T-helper 1 cell treated with Interleukin-12 subunit alpha and Interleukin-12 subunit beta and Interleukin-4 antibody, amounts not matched to agents 30 ng/mL and 1 ng/mL, for 36 hours (primary cell): ENCODE measurements at regions not wholly inside any gene's neighbourhood (a gene's known extent, or its start where the extent isn't known, plus 50 kb on each side); places are given as distances from the start of the nearest gene placed in this dataset.
"Not testable (repeated sequence)": the region's sequence is repeated elsewhere in the genome, so short reads cannot be mapped to it uniquely, and the experiment has no call there.

ENCODE experiments used
- intact Hi-C: fragments of 100-400 bp; cut with micrococcal nuclease; formaldehyde crosslinking; loops from one replicate; pipeline ENCODE4 v1.15.1; 2024

GRCh38 chr5:101091902-101092301, 188.8 kb upstream of the ST8SIA4 start:
- intact Hi-C loops, result loop anchor here (5.0 kb wide), 1 partner anchor 600 kb away; no protein-coding TSS in a partner anchor

GRCh38 chr5:101084353-101084752, 181.3 kb upstream of the ST8SIA4 start:
- intact Hi-C loops, result no loop called here

GRCh38 chr5:101080462-101081240, 177.6 kb upstream of the ST8SIA4 start:
- intact Hi-C loops, result no loop called here

GRCh38 chr5:101068298-101068697, 165.2 kb upstream of the ST8SIA4 start:
- intact Hi-C loops, result no loop called here

GRCh38 chr5:101067429-101067828, 164.3 kb upstream of the ST8SIA4 start:
- intact Hi-C loops, result no loop called here

- intact Hi-C loops, result no loop called here
Observed at GRCh38 chr5:101062902-101063301, 159.8 kb upstream of the ST8SIA4 start.

- intact Hi-C loops, result no loop called here
Observed at GRCh38 chr5:101047181-101047580, 144.1 kb upstream of the ST8SIA4 start.

GRCh38 chr5:101045689-101046088, 142.6 kb upstream of the ST8SIA4 start:
- intact Hi-C loops, result loop anchor here (1.0 to 2.0 kb wide), 5 partner anchors 142 to 615 kb away; partner anchors contain the start of gene ST8SIA4

GRCh38 chr5:101040002-101040401, 136.9 kb upstream of the ST8SIA4 start:
- intact Hi-C loops, result not testable (repeated sequence)

GRCh38 chr5:101036778-101037177, 133.7 kb upstream of the ST8SIA4 start:
- intact Hi-C loops, result no loop called here

- intact Hi-C loops, result no loop called here
Observed at GRCh38 chr5:101035425-101035824, 132.3 kb upstream of the ST8SIA4 start.

- intact Hi-C loops, result no loop called here
Observed at GRCh38 chr5:101024299-101024698, 121.2 kb upstream of the ST8SIA4 start.

- intact Hi-C loops, result loop anchor here (10.0 kb wide), 1 partner anchor 253 kb away; no protein-coding TSS in a partner anchor
Observed at GRCh38 chr5:101018299-101018698, 115.2 kb upstream of the ST8SIA4 start.

- intact Hi-C loops, result loop anchor here (10.0 kb wide), 1 partner anchor 248 kb away; no protein-coding TSS in a partner anchor
Observed at GRCh38 chr5:101012880-101013279, 109.8 kb upstream of the ST8SIA4 start.

GRCh38 chr5:101009758-101010519, 106.9 kb upstream of the ST8SIA4 start:
- intact Hi-C loops, result loop anchor here (10.0 kb wide), 1 partner anchor 245 kb away; no protein-coding TSS in a partner anchor

- intact Hi-C loops, result no loop called here
Observed at GRCh38 chr5:100992354-100992753, 89.3 kb upstream of the ST8SIA4 start.

- intact Hi-C loops, result not testable (repeated sequence)
Observed at GRCh38 chr5:100983601-100984000, 80.5 kb upstream of the ST8SIA4 start.

- intact Hi-C loops, result loop anchor here (5.0 kb wide), 1 partner anchor 1263 kb away; no protein-coding TSS in a partner anchor
Observed at GRCh38 chr5:100974082-100974481, 71.0 kb upstream of the ST8SIA4 start.

GRCh38 chr5:100970646-100971255, 67.7 kb upstream of the ST8SIA4 start:
- intact Hi-C loops, result loop anchor here (5.0 kb wide), 1 partner anchor 1267 kb away; no protein-coding TSS in a partner anchor

- intact Hi-C loops, result no loop called here
Observed at GRCh38 chr5:100965291-100965690, 62.2 kb upstream of the ST8SIA4 start.
